Gastrocnemius medialis (tissue), 4 donors: ENCODE measurements at regions not wholly inside any gene's neighbourhood (a gene's known extent, or its start where the extent isn't known, plus 50 kb on each side); places are given as distances from the start of the nearest gene placed in this dataset.

ENCODE experiments used
- CTCF ChIP-seq, 5 experiments: fragments of 450-650 bp in 3 of 5; fragments of 200-600 bp in 2 of 5; sonication (generic) in 2 of 5; IDR thresholded peaks in 4 of 5; conservative IDR thresholded peaks in 1 of 5; 1 replicate in 4 of 5; 2 replicates in 1 of 5; pipeline ENCODE4 v1.5.1; 2016 to 2019; ENCODE audit warnings: antibody characterized with exemption in 5 of 5, mild to moderate bottlenecking in 3 of 5, moderate library complexity in 3 of 5
- POLR2A ChIP-seq, 2 donors: fragments of 450-650 bp; IDR thresholded peaks; one replicate each; pipeline ENCODE4 v1.6.1; 2017; ENCODE audit warnings: antibody characterized with exemption in 2 of 2, mild to moderate bottlenecking in 2 of 2, moderate library complexity in 2 of 2

GRCh38 chr1:232307296-232308017, 322.5 kb downstream of the SIPA1L2 start:
- TF ChIP-seq CTCF (IDR thresholded peaks at IDR 0.05 in 4 of 5, conservative IDR thresholded peaks at IDR 0.05 in 1 of 5): no peak
- no peak for TF ChIP-seq POLR2A (IDR thresholded peaks at IDR 0.05)
